ENCODE measurements at regions not wholly inside any gene's neighbourhood (a gene's known extent, or its start where the extent isn't known, plus 50 kb on each side); places are given as distances from the start of the nearest gene placed in this dataset.
"Not testable (repeated sequence)": the region's sequence is repeated elsewhere in the genome, so short reads cannot be mapped to it uniquely, and the experiment has no call there.

- no peak for DNase-seq (ENCODE audit: low read depth)
Observed at GRCh38 chr5:27797220-27797619, 758.8 kb upstream of the CDH9 start.

- DNase-seq (ENCODE audit: low read depth): no peak
Observed at GRCh38 chr5:27788184-27788583, 749.8 kb upstream of the CDH9 start.

GRCh38 chr5:27784317-27784716 is 745.9 kb upstream of the CDH9 start:
- no peak for DNase-seq (ENCODE audit: low read depth)

GRCh38 chr5:27778121-27778520 is 739.7 kb upstream of the CDH9 start:
- DNase-seq (ENCODE audit: low read depth): no peak

- DNase-seq (ENCODE audit: low read depth): no peak
Observed at GRCh38 chr5:27773636-27774035, 735.2 kb upstream of the CDH9 start.

GRCh38 chr5:27773166-27773565 is 734.8 kb upstream of the CDH9 start:
- no peak for DNase-seq (ENCODE audit: low read depth)

GRCh38 chr5:27769748-27770402 is 731.5 kb upstream of the CDH9 start:
- DNase-seq (ENCODE audit: low read depth): no peak

GRCh38 chr5:27748847-27749246 is 710.5 kb upstream of the CDH9 start:
- peak; percentile 14 for DNase-seq (ENCODE audit: low read depth)

GRCh38 chr5:27743383-27743979 is 705.1 kb upstream of the CDH9 start:
- not testable (repeated sequence) for DNase-seq (ENCODE audit: low read depth)

- DNase-seq (ENCODE audit: low read depth): no peak
Observed at GRCh38 chr5:27742805-27743204, 704.4 kb upstream of the CDH9 start.

GRCh38 chr5:27734838-27735237 is 696.5 kb upstream of the CDH9 start:
- DNase-seq (ENCODE audit: low read depth): no peak

- DNase-seq (ENCODE audit: low read depth): no peak
Observed at GRCh38 chr5:27733237-27733636, 694.9 kb upstream of the CDH9 start.

- no peak for DNase-seq (ENCODE audit: low read depth)
Observed at GRCh38 chr5:27727254-27727653, 688.9 kb upstream of the CDH9 start.

- DNase-seq (ENCODE audit: low read depth): no peak
Observed at GRCh38 chr5:27722337-27722736, 684.0 kb upstream of the CDH9 start.

GRCh38 chr5:27708534-27708933 is 670.1 kb upstream of the CDH9 start:
- DNase-seq (ENCODE audit: low read depth): peak; percentile 65

- peak; percentile 68 for DNase-seq (ENCODE audit: low read depth)
Observed at GRCh38 chr5:27706832-27707231, 668.4 kb upstream of the CDH9 start.

- DNase-seq (ENCODE audit: low read depth): no peak
Observed at GRCh38 chr5:27705661-27706060, 667.3 kb upstream of the CDH9 start.

GRCh38 chr5:27701931-27702903 is 663.8 kb upstream of the CDH9 start:
- peak; percentile 84 for DNase-seq (ENCODE audit: low read depth)

GRCh38 chr5:27700526-27700925 is 662.1 kb upstream of the CDH9 start:
- no peak for DNase-seq (ENCODE audit: low read depth)

GRCh38 chr5:27682600-27682999 is 644.2 kb upstream of the CDH9 start:
- no peak for DNase-seq (ENCODE audit: low read depth)

GRCh38 chr5:27652505-27652904 is 614.1 kb upstream of the CDH9 start:
- no peak for DNase-seq (ENCODE audit: low read depth)

GRCh38 chr5:27639005-27639612 is 600.7 kb upstream of the CDH9 start:
- DNase-seq (ENCODE audit: low read depth): no peak
